ENCODE measurements at regions not wholly inside any gene's neighbourhood (a gene's known extent, or its start where the extent isn't known, plus 50 kb on each side); places are given as distances from the start of the nearest gene placed in this dataset.

GRCh38 chr4:123559955-123560871, 163.6 kb downstream of the SPRY1 start:
- Histone ChIP-seq H3K9me3 (ENCODE audit: control insufficient read depth in 2 of 2, insufficient read depth in 1 of 2, low read depth in 1 of 2, low read length in 1 of 2) (no peaks in the 10 kb centered on the region), H3K27ac (ENCODE audit: low read depth in 1 of 3, low read length in 2 of 3) (peak overlapping the region in 1 of 3 donors; percentile 17), H3K4me1 (ENCODE audit: control insufficient read depth in 3 of 3, insufficient read depth in 2 of 3, low read depth in 1 of 3, low read length in 2 of 3) (peaks cover 2 to 45% (median 2%) of the 10 kb centered on the region in 3 donors), H3K27me3 (ENCODE audit: control insufficient read depth in 3 of 3, insufficient read depth in 3 of 3, low read length in 3 of 3) (no peaks in the 10 kb centered on the region), H3K36me3 (ENCODE audit: control insufficient read depth in 3 of 3, insufficient read depth in 2 of 3, low read depth in 1 of 3, low read length in 3 of 3) (no peaks in the 10 kb centered on the region), H3K4me3 (ENCODE audit: low read depth in 1 of 3, low read length in 3 of 3) (no peak overlapping the region)
- FAIRE-seq (no peak), DNase-seq (no peak)
- WGBS, 3 donors: 87 to 90% (median 87%) methylated on average over 7 of the region's 7 CpGs

- H3K4me1 ChIP-seq (ENCODE audit: control insufficient read depth in 3 of 3, insufficient read depth in 2 of 3, low read depth in 1 of 3, low read length in 2 of 3): peaks cover 0 to 32% (median 0%) of the 10 kb centered on the region in 3 donors
- no peak overlapping the region for H3K4me3 ChIP-seq (ENCODE audit: low read depth in 1 of 3, low read length in 3 of 3)
- no peaks in the 10 kb centered on the region for H3K36me3 ChIP-seq (ENCODE audit: control insufficient read depth in 3 of 3, insufficient read depth in 2 of 3, low read depth in 1 of 3, low read length in 3 of 3)
- DNase-seq (no peak), FAIRE-seq (no peak)
- H3K27me3 ChIP-seq (ENCODE audit: control insufficient read depth in 3 of 3, insufficient read depth in 3 of 3, low read length in 3 of 3): no peaks in the 10 kb centered on the region
- WGBS, 3 donors: 3 to 96% (median 12%) methylated on average over 1 of the region's 1 CpG
- H3K27ac ChIP-seq (ENCODE audit: low read depth in 1 of 3, low read length in 2 of 3): no peak overlapping the region
- no peaks in the 10 kb centered on the region for H3K9me3 ChIP-seq (ENCODE audit: control insufficient read depth in 2 of 2, insufficient read depth in 1 of 2, low read depth in 1 of 2, low read length in 1 of 2)
These were observed 164.9 kb downstream of the SPRY1 start for GRCh38 chr4:123561525-123561924.

GRCh38 chr4:123562994-123563750, 166.6 kb downstream of the SPRY1 start:
- Histone ChIP-seq H3K27me3 (ENCODE audit: control insufficient read depth in 3 of 3, insufficient read depth in 3 of 3, low read length in 3 of 3) (no peaks in the 10 kb centered on the region), H3K9me3 (ENCODE audit: control insufficient read depth in 2 of 2, insufficient read depth in 1 of 2, low read depth in 1 of 2, low read length in 1 of 2) (no peaks in the 10 kb centered on the region), H3K4me3 (ENCODE audit: low read depth in 1 of 3, low read length in 3 of 3) (no peak overlapping the region), H3K36me3 (ENCODE audit: control insufficient read depth in 3 of 3, insufficient read depth in 2 of 3, low read depth in 1 of 3, low read length in 3 of 3) (no peaks in the 10 kb centered on the region), H3K4me1 (ENCODE audit: control insufficient read depth in 3 of 3, insufficient read depth in 2 of 3, low read depth in 1 of 3, low read length in 2 of 3) (peaks cover 0 to 18% (median 0%) of the 10 kb centered on the region in 3 donors), H3K27ac (ENCODE audit: low read depth in 1 of 3, low read length in 2 of 3) (no peak overlapping the region)
- FAIRE-seq (no peak), DNase-seq (no peak)
- WGBS, 3 donors: 87 to 93% (median 89%) methylated on average over 4 of the region's 4 CpGs

GRCh38 chr4:123564758-123565346, 168.3 kb downstream of the SPRY1 start:
- Histone ChIP-seq H3K27me3 (ENCODE audit: control insufficient read depth in 3 of 3, insufficient read depth in 3 of 3, low read length in 3 of 3) (no peaks in the 10 kb centered on the region), H3K27ac (ENCODE audit: low read depth in 1 of 3, low read length in 2 of 3) (peak overlapping the region in 1 of 3 donors; percentile 48), H3K9me3 (ENCODE audit: control insufficient read depth in 2 of 2, insufficient read depth in 1 of 2, low read depth in 1 of 2, low read length in 1 of 2) (no peaks in the 10 kb centered on the region), H3K36me3 (ENCODE audit: control insufficient read depth in 3 of 3, insufficient read depth in 2 of 3, low read depth in 1 of 3, low read length in 3 of 3) (no peaks in the 10 kb centered on the region), H3K4me3 (ENCODE audit: low read depth in 1 of 3, low read length in 3 of 3) (no peak overlapping the region), H3K4me1 (ENCODE audit: control insufficient read depth in 3 of 3, insufficient read depth in 2 of 3, low read depth in 1 of 3, low read length in 2 of 3) (peaks cover 0 to 8% (median 0%) of the 10 kb centered on the region in 3 donors)
- WGBS, 3 donors: 15 to 35% (median 21%) methylated on average over 6 of the region's 6 CpGs
- no peak for FAIRE-seq
- DNase-seq: peak; percentile 88 to 93

- H3K9me3 ChIP-seq (ENCODE audit: control insufficient read depth in 2 of 2, insufficient read depth in 1 of 2, low read depth in 1 of 2, low read length in 1 of 2): no peaks in the 10 kb centered on the region
- H3K27me3 ChIP-seq (ENCODE audit: control insufficient read depth in 3 of 3, insufficient read depth in 3 of 3, low read length in 3 of 3): no peaks in the 10 kb centered on the region
- H3K27ac ChIP-seq (ENCODE audit: low read depth in 1 of 3, low read length in 2 of 3): no peak overlapping the region
- FAIRE-seq (no peak), DNase-seq (no peak)
- no peak overlapping the region for H3K4me3 ChIP-seq (ENCODE audit: low read depth in 1 of 3, low read length in 3 of 3)
- peaks cover 0 to 3% (median 0%) of the 10 kb centered on the region in 3 donors for H3K4me1 ChIP-seq (ENCODE audit: control insufficient read depth in 3 of 3, insufficient read depth in 2 of 3, low read depth in 1 of 3, low read length in 2 of 3)
- H3K36me3 ChIP-seq (ENCODE audit: control insufficient read depth in 3 of 3, insufficient read depth in 2 of 3, low read depth in 1 of 3, low read length in 3 of 3): no peaks in the 10 kb centered on the region
- 83 to 96% (median 94%) methylated on average over 2 of the region's 2 CpGs for WGBS, 3 donors
These were observed 172.3 kb downstream of the SPRY1 start for GRCh38 chr4:123568936-123569335.

- H3K27ac ChIP-seq (ENCODE audit: low read depth in 1 of 3, low read length in 2 of 3): no peak overlapping the region
- DNase-seq (no peak), FAIRE-seq (no peak)
- no peaks in the 10 kb centered on the region for H3K36me3 ChIP-seq (ENCODE audit: control insufficient read depth in 3 of 3, insufficient read depth in 2 of 3, low read depth in 1 of 3, low read length in 3 of 3)
- no peaks in the 10 kb centered on the region for H3K9me3 ChIP-seq (ENCODE audit: control insufficient read depth in 2 of 2, insufficient read depth in 1 of 2, low read depth in 1 of 2, low read length in 1 of 2)
- no peak overlapping the region for H3K4me3 ChIP-seq (ENCODE audit: low read depth in 1 of 3, low read length in 3 of 3)
- no peaks in the 10 kb centered on the region for H3K27me3 ChIP-seq (ENCODE audit: control insufficient read depth in 3 of 3, insufficient read depth in 3 of 3, low read length in 3 of 3)
- WGBS, 3 donors: 89 to 100% (median 93%) methylated on average over 2 of the region's 2 CpGs
- peaks cover 0 to 3% (median 0%) of the 10 kb centered on the region in 3 donors for H3K4me1 ChIP-seq (ENCODE audit: control insufficient read depth in 3 of 3, insufficient read depth in 2 of 3, low read depth in 1 of 3, low read length in 2 of 3)
These were observed 172.9 kb downstream of the SPRY1 start for GRCh38 chr4:123569541-123569940.

- WGBS, 3 donors: 85 to 87% (median 87%) methylated on average over 8 of the region's 8 CpGs
- H3K4me3 ChIP-seq (ENCODE audit: low read depth in 1 of 3, low read length in 3 of 3): no peak overlapping the region
- no peaks in the 10 kb centered on the region for H3K4me1 ChIP-seq (ENCODE audit: control insufficient read depth in 3 of 3, insufficient read depth in 2 of 3, low read depth in 1 of 3, low read length in 2 of 3)
- no peak for FAIRE-seq
- H3K9me3 ChIP-seq (ENCODE audit: control insufficient read depth in 2 of 2, insufficient read depth in 1 of 2, low read depth in 1 of 2, low read length in 1 of 2): no peaks in the 10 kb centered on the region
- H3K36me3 ChIP-seq (ENCODE audit: control insufficient read depth in 3 of 3, insufficient read depth in 2 of 3, low read depth in 1 of 3, low read length in 3 of 3): no peaks in the 10 kb centered on the region
- no peaks in the 10 kb centered on the region for H3K27me3 ChIP-seq (ENCODE audit: control insufficient read depth in 3 of 3, insufficient read depth in 3 of 3, low read length in 3 of 3)
- DNase-seq: no peak
- H3K27ac ChIP-seq (ENCODE audit: low read depth in 1 of 3, low read length in 2 of 3): no peak overlapping the region
These were observed 177.4 kb downstream of the SPRY1 start for GRCh38 chr4:123573866-123574508.

GRCh38 chr4:123575291-123575690, 178.7 kb downstream of the SPRY1 start:
- FAIRE-seq: no peak
- Histone ChIP-seq H3K4me1 (ENCODE audit: control insufficient read depth in 3 of 3, insufficient read depth in 2 of 3, low read depth in 1 of 3, low read length in 2 of 3) (no peaks in the 10 kb centered on the region), H3K9me3 (ENCODE audit: control insufficient read depth in 2 of 2, insufficient read depth in 1 of 2, low read depth in 1 of 2, low read length in 1 of 2) (no peaks in the 10 kb centered on the region), H3K27ac (ENCODE audit: low read depth in 1 of 3, low read length in 2 of 3) (no peak overlapping the region), H3K36me3 (ENCODE audit: control insufficient read depth in 3 of 3, insufficient read depth in 2 of 3, low read depth in 1 of 3, low read length in 3 of 3) (no peaks in the 10 kb centered on the region), H3K27me3 (ENCODE audit: control insufficient read depth in 3 of 3, insufficient read depth in 3 of 3, low read length in 3 of 3) (no peaks in the 10 kb centered on the region), H3K4me3 (ENCODE audit: low read depth in 1 of 3, low read length in 3 of 3) (no peak overlapping the region)
- 91 to 96% (median 94%) methylated on average over 4 of the region's 4 CpGs for WGBS, 3 donors
- no peak for DNase-seq

Data from small intestine (tissue), 7 donors.